WERI-Rb-1 (cell line): ENCODE measurements at regions not wholly inside any gene's neighbourhood (a gene's known extent, or its start where the extent isn't known, plus 50 kb on each side); places are given as distances from the start of the nearest gene placed in this dataset.

Experiments
- DNase-seq: peaks from one replicate; pipeline ENCODE4 v3.0.0-alpha.2; 2020
- H3K27ac ChIP-seq: fragments of 250-450 bp; sonication (Bioruptor Pico); 2 replicates; pipeline ENCODE4 v1.5.1; 2020; ENCODE audit warnings: mild to moderate bottlenecking, moderate library complexity
- H3K27me3 ChIP-seq: fragments of 250-450 bp; sonication (Bioruptor Pico); 2 replicates; pipeline ENCODE4 v1.5.1; 2021; ENCODE audit warnings: mild to moderate bottlenecking, low read depth, moderate library complexity; ENCODE audit not compliant: insufficient read depth, severe bottlenecking
- H3K36me3 ChIP-seq: fragments of 250-450 bp; sonication (Bioruptor Pico); 2 replicates; pipeline ENCODE4 v1.5.1; 2020; ENCODE audit warnings: mild to moderate bottlenecking, moderate library complexity
- H3K4me3 ChIP-seq: 2 replicates; pipeline ENCODE4 v1.5.1; 2011; ENCODE audit warnings: low read depth, mild to moderate bottlenecking, control low read depth, low read length
- H3K9me3 ChIP-seq: fragments of 250-450 bp; sonication (Bioruptor Pico); 2 replicates; pipeline ENCODE4 v1.5.1; 2021; ENCODE audit warnings: mild to moderate bottlenecking, moderate library complexity; ENCODE audit not compliant: severe bottlenecking
- CTCF ChIP-seq: IDR thresholded peaks from 2 replicates; pipeline ENCODE4 v1.5.1; 2011; ENCODE audit warnings: low read depth, mild to moderate bottlenecking, control low read depth, inconsistent platforms, low read length

- Histone ChIP-seq H3K4me3 (no peak overlapping the region), H3K36me3 (no peaks in the 10 kb centered on the region), H3K27ac (no peak overlapping the region), H3K27me3 (no peaks in the 10 kb centered on the region), H3K9me3 (no peaks in the 10 kb centered on the region)
- no peak for TF ChIP-seq CTCF
- DNase-seq = no peak
Observed at GRCh38 chr18:72391427-72391826, 152.7 kb downstream of the CBLN2 start.

- no peak for TF ChIP-seq CTCF
- Histone ChIP-seq H3K4me3 (no peak overlapping the region), H3K27ac (no peak overlapping the region), H3K27me3 (no peaks in the 10 kb centered on the region), H3K9me3 (no peaks in the 10 kb centered on the region), H3K36me3 (no peaks in the 10 kb centered on the region)
- no peak for DNase-seq
Observed at GRCh38 chr18:72378016-72378415, 166.1 kb downstream of the CBLN2 start.

- no peak overlapping the region for H3K27ac ChIP-seq
- no peaks in the 10 kb centered on the region for H3K27me3 ChIP-seq
- H3K36me3 ChIP-seq = no peaks in the 10 kb centered on the region
- DNase-seq = no peak
- no peak overlapping the region for H3K4me3 ChIP-seq
- no peak for TF ChIP-seq CTCF
- H3K9me3 ChIP-seq = no peaks in the 10 kb centered on the region
Observed at GRCh38 chr18:72376256-72376655, 167.9 kb downstream of the CBLN2 start.

- TF ChIP-seq CTCF = no peak
- Histone ChIP-seq H3K27ac (no peak overlapping the region), H3K36me3 (no peaks in the 10 kb centered on the region), H3K9me3 (no peaks in the 10 kb centered on the region), H3K27me3 (no peaks in the 10 kb centered on the region), H3K4me3 (no peak overlapping the region)
- DNase-seq = no peak
Observed at GRCh38 chr18:72375618-72376017, 168.5 kb downstream of the CBLN2 start.

GRCh38 chr18:72372076-72372475 is 172.1 kb downstream of the CBLN2 start:
- Histone ChIP-seq H3K27me3 (no peaks in the 10 kb centered on the region), H3K9me3 (no peaks in the 10 kb centered on the region), H3K27ac (no peak overlapping the region), H3K36me3 (no peaks in the 10 kb centered on the region), H3K4me3 (no peak overlapping the region)
- no peak for TF ChIP-seq CTCF
- DNase-seq = no peak

- Histone ChIP-seq H3K27me3 (no peaks in the 10 kb centered on the region), H3K9me3 (no peaks in the 10 kb centered on the region), H3K27ac (no peak overlapping the region), H3K4me3 (no peak overlapping the region), H3K36me3 (no peaks in the 10 kb centered on the region)
- TF ChIP-seq CTCF = no peak
- no peak for DNase-seq
Observed at GRCh38 chr18:72368308-72368707, 175.8 kb downstream of the CBLN2 start.
